Hematopoietic multipotent progenitor cell treated with erythropoietin and hydrocortisone succinate and interleukin-3 and kit ligand, for 6 days (in vitro differentiated cells): ENCODE measurements at regions not wholly inside any gene's neighbourhood (a gene's known extent, or its start where the extent isn't known, plus 50 kb on each side); places are given as distances from the start of the nearest gene placed in this dataset.
"Not testable (repeated sequence)": the region's sequence is repeated elsewhere in the genome, so short reads cannot be mapped to it uniquely, and the experiment has no call there.

Experiments
- DNase-seq: peaks from one replicate; pipeline ENCODE4 v3.0.0-alpha.2; 2015

DNA sequence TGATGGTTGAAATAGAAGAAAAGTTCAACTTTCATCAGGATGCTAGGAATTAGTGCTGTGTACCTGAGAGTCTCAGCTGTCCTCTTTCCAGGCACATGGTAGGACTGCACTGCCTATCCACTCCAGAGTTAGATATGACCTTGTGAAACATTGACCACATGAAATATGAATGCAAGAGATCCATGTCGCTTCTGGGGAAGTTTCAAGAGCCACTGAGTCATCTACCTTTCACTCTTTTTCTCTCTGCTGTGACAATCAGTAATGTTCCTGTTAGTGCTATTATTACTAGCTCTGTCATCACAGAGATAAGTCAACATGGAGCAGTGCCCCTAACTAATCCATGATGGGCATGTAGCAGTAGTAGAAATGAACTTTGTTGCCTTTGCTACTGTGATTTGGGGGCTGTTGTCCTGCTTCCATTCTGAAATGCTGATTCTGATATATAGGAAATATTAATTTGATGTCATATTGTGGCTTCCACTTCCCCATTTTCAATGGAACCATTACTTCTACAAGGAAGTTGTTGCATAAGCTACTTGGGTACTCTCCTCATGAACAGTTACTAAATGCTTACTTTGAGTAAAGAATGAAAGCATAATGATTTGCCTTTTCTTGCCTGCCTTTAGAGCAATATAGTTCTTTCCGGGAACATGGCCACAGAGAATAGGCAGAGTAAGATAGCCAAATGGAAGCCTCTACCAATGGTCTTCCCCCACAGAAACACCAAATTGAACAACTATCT, 192.8 kb upstream of the ZNF521 start:
- peak; percentile 40 for DNase-seq

DNA sequence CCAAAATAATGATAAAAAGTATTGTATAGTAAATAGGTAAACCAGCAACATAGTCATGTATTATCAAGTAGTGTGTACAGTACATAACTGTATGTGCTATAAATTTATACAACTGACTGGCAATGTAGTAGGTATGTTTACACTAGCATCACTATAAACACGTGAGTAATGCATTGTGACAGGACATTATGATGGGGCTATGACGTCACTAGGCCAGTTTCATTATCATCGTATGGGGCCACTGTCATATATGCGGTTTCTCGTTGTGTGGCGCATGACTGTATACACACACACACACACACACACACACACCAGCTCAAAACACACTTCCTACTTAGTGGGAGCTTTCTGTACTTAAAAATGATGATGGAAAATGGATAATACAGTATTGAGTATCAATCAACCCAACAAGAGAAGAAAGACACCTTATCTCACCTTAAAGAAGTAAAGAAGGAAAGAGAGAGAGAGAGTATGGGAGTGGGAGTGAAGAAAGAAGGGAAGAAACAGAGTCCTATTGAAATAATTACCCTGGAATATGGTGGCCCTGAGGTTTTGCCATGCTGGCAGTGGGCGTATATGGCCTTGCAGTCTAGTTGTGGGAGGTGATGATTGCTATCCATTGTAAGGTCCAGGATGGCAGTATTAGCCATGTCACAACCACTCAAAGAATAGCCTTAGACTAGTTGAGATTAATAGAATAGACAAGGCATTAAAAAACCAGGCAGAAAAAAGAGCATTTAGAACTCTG, 186.4 kb upstream of the ZNF521 start:
- no peak for DNase-seq

DNA sequence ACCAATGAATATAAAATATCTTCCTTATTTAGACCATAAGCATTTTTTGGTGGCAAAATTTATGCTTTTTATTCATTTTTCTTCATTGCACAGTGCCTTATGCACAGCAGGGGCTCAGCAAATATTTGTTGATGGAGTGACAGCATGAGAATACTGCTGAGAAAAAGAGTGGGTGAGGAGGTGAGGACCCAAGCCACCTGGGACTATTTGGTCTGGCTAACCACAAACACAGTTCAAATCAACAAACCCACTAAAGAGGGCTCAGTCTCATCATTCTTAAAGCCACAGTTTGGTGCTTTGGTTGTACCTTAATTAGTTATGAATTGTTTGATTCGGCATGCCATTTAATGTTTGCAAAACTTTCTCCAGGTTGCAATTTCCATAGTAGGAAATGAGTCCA, 183.5 kb upstream of the ZNF521 start:
- no peak for DNase-seq

DNA sequence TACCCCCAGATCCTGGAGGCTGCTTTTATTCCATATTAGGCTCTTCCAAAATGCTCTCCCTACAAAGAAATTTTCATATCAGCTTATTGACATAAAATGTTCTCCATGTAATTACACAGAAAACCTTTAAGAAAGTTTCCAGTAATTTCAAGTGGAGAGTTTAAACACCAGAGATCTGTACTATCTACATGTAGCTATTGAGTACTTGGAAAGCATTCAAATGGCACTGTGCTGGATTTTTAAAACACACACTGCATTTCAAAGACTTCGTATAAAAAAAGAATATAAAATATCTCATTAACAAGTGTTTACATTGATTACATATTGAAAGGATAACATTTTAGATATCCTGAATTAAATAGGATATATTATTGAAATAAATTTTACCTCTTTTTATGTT, 182.4 kb upstream of the ZNF521 start:
- DNase-seq = no peak

DNA sequence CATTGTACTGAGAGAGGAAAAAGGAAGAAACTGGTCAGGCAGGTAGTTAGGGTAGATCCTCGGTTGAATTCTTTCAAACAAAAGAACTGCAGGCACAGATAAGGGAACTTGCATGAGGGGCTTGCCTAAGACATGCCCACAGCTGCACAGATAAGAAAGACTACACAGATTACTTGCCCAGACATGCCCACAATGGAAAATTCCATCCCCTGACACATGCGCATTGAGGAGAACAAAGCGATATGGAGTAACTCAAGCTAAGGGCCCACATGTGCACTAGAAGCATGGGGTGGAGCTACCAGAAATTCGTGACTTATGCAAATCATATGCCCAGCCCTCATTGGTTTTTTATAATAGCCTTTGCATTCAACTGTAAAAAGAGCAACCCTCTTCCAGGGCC, 181.3 kb upstream of the ZNF521 start:
- DNase-seq = peak; percentile 27

DNA sequence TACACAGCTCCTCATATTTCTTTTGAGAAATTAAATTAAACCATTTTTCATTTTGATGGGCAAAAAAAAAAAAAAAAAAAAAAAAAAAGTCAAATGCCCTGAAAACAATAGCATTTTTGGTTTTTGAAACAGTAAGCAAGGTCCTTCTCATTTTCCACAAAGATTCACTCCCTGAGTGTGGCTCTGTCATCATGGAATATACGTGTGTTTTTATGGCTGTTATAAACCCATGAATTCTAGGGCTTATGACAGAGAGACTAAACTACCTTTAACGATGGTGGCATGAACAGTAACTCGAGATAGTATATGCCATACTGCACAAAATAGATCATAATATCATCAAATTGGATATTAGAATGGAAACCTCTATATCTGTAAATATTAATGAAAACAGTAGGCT, 179.2 kb upstream of the ZNF521 start:
- no peak for DNase-seq

DNA sequence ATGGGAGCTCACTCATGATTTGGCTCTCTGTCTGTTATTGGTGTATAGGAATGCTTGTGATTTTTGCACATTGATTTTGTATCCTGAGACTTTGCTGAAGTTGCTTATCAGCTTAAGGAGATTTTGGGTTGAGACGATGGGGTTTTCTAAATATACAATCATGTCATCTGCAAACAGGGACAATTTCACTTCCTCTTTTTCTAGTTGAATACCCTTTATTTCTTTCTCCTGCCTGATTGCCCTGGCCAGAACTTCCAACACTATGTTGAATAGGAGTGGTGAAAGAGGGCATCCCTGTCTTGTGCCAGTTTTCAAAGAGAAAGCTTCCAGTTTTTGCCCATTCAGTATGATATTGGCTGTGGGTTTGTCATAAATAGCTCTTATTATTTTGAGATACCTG, 173.8 kb upstream of the ZNF521 start:
- not testable (repeated sequence) for DNase-seq

DNA sequence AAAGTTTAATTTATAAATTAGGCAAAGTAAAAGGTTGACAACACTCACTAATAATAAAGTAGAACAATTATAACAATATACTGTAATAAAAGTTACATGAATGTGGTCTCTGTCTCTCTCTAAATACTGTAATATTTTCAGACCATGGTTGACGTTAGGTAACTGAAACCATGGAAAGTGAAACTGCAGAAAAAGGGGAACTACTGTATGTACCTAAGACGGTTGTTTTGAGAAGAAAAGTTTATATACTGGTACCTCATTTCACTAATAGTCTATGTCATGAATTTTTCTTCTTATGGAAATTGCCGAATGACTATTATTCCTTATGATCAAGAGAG, 166.7 kb upstream of the ZNF521 start:
- DNase-seq = peak; percentile 31

DNA sequence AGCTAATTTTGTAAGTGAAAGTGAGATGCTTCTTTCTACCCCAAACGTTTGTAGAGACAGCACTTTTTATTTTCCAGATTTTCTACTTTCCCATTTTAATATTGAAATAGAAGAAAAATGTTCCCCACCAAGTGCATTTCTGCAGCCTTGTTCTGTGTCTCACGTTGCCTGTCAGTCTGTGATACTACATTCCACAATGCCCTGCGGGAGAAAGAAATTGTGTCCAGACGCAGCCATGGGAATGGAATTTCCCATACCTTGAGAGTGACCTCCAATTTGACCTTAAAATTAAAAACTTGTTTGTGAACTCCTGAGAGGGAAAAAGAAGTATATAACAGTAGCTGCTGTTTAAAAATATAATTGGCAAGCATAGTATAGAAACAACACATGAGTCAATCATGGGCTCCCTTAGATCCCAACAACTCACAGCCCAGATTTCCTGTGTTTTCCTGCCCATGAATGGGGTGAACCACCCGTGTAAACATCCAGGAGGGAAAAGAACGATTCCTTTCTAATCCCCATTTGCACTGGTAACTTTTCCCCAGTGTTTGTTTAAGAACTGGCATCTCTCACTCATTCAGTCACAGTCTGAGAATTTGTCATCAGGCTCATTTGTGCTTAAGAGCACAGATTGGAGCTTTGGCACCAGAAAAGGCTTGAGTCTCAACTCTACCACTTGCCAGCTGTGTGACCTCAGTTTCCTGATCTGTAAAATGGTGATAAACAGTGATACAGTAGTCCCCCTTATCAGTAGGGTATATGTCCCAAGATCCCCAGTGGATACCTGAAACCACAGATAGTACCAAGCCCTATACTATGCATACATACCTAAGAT, 166.1 kb upstream of the ZNF521 start:
- DNase-seq = no peak

DNA sequence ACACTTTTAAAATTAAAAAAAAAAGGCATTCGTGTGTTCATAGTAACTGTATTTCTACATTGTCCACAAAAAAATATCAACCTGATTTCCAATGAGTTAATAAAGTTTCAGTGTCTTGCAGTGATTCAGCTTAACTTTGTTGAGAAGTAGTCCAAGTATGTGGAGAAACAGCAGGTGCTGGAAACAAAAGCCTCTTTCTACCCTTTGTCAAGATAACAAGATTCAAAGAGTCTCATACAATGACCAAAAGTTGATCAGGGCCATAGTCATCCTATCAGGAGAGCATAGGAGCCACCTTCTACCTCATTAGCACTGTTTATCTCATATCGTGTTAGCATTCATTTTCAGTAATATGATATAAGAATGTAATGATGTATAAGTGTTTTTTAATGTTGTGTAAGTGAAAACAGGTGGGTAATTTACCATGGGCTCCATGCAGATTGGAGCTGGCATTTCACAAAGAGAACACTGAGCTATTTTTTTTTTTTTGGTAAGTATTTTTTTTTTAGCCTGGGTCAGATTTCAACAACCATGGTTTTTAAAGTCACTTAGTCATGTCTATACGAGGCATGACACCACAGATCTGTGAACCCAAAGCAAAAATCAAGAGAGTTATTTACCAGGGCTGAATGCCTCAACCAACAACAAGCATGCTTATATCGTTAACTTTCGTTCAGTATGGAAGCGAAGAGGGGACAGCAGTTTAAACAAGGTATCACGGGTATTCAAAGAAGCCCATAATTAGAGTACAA, 165.0 kb upstream of the ZNF521 start:
- DNase-seq = no peak

DNA sequence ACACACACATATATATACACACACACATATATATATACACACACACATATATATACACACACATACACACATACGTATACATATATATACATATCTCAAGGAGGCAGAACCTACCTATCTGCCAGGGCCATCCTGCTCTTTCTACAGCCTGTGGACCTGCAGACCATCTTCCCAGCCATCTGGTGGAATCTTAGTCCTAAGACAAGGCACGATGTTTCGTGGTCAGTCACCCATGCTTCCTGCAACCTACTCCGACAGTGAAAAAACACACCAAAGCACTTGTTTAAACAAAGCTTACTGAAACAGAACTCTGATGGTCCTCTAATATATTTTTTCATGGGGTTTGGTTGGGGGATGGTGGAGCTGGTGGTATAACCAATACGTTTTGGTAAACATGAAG, 164.2 kb upstream of the ZNF521 start:
- DNase-seq = no peak

DNA sequence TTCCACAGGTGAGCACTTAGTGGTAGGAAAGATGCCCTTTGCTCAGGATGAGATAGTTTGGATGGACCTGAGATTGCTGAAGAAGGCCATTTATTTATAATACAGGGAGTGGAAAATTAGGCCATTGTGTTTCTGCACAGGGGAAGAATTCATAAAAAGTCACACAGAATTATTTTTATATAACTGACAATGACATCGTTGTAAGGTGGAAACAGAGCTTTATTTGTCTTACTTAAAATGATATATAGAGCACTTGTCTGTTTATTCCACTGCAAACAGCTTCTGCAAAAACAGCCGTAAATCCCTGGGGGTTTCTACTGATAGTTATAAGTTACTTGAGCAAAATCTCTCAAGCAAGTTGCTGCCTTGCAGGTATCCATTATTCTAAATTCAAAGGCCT, 158.1 kb upstream of the ZNF521 start:
- DNase-seq = no peak

DNA sequence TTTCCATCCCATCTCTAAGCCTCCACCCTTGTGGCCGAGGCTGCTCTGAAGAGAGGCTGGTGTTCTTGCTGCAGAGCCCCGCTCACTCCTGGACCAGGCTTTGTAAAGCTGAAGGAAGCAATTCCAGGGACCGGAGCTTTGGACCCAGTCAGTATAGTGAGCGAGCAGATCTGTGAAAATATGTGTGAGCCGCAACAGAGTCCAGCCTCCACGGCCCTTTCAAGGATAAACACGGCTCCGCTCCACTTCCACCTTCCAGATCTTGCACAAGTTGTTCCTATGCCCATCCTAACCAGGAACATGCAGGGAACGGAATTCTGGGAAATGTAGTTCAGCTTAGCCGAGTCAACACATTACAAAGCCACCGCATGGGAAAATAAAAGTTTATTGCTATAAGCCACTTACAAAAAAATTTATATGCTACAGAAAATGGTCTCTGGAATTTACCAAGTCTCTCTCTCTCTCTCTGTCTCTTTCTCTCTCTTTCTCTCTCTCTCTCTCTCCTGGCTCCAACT, 151.7 kb upstream of the ZNF521 start:
- peak; percentile 56 for DNase-seq

DNA sequence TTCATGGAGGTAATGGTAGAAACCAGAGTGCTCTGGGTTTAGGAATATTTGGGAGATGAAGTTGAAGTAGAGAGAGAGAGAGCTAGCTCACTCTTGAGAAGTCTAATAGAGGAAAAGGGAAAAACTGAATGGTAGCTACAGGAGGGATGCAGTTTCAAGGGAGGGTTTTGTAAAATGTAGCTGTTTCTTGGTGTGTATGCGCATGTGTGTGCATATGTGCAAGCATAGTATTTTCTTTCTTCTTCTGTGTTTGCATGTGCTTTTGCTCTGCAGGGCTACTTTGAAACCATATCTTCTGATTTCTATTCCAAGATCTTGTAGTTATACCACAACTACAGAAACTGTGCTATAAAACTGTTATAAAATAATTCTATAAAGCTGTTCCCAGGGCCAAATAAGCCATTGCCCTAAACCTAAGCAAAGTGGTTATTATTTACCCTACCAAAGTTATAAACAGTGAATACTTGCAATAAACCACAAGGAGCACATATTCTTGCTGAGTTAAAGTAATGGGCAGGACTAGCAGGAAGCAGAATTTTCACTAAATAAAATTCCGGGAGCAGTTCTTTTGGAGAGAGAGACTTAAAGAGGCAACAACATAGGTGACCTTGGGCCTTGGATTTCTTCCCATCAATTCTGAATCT, 145.3 kb upstream of the ZNF521 start:
- no peak for DNase-seq

DNA sequence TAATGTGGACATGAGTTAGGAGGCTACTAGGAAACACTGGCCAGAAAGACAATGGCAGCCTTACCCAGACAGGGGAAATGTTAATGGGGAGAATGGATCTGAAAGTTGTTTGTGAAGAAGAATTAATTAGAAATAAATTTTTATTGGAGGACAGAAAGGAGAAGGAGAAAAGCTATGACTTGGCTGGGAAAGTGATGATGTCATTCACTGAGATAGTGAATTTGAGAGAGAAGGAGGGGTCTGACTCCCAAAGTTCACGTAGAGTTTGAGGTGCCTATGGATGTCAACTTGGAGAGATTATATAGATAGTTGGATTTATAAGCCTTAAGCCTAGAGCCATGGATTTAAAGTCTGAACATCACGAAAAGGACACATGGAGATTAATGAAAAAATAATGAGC, 144.6 kb upstream of the ZNF521 start:
- DNase-seq = no peak

DNA sequence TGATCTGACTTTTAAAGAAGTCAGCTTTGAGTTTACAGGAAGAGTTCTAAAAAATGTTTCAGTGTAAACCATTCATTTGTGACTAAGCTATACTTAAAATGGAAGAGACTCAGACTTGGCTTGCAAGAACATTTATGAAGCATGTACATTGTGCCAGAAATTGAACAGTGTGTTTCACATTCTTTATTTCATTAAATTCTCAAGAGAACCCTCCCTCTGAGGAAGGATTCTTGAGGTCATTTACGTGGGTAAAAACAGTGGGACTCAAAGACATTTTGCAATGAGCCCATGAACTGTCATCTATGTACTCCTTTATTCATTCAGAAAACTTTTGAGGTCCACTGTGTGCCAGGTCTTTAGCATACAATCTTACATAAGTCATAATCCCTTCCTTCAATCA, 143.6 kb upstream of the ZNF521 start:
- no peak for DNase-seq

DNA sequence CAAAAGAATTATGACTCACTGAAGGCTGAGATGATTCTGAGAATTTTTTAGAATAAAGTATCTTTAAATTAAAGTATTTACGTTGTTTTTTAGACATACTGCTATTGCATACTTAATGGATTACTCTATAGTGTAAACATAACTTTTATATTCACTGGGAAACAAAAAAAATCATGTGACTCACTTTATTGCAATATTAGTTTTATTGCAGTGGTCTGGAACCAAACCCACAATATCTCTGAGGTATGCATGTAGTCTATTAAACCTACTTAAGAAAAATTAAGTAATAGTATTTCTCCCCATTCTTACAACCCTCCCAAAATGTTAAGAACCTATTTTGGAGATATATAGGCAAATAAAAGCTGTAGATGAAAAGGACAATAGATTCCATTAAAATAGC, 142.9 kb upstream of the ZNF521 start:
- DNase-seq = no peak

DNA sequence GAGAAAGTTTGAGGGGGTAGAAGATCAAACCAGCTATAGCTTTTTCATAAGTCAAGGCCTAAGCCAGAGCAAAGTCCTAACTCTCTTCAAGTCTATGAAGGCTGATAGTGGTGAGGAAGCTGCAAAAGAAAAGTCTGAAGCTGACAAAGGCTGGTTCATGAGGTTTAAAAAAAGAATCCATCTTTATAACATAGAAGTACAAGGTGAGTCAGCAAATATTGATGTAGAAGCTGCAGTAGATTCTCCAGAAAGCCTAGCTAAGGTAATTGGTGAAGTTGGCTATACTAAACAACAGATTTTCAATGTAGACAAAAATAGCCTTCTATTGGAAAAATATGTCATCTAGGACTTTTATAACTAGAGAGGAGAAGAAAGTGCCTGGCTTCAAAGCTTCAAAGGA, 141.4 kb upstream of the ZNF521 start:
- no peak for DNase-seq

DNA sequence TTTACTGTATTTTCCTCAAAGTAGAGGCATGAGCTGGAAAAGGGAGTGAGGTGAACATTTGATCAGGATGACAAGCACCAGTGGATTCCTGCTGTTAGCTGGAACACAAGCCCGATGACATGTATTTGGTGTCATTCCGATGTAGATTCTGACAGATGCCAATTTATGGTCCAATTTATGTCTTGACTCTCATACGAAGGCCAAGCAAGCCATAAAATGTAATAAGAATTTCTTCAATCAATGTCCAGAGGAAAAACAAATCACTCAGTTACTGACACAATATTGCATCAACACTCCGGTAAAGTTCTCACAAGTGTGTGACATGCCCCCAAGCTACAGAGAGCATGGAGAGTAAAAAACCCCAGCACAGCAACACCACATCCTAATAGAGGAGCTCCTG, 138.3 kb upstream of the ZNF521 start:
- no peak for DNase-seq

DNA sequence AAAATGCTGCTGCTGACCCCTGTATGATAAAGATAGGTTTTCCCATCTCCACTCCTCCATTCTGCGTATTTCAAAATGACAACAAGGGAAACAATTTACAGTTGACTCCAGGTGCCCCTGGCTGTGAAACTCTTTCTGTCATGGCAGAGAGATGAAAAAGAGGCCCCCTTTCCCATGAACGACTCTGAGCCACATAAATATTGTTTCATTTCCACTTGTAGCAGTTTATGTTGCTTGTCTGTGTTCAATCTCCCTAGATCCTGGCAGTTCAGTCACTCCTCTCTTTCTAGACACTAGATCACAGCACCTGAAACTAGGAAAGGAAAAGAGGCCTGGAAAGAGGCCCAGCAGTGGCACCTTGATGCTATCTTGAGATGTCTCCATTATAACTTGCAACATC, 121.0 kb upstream of the ZNF521 start:
- DNase-seq = no peak

DNA sequence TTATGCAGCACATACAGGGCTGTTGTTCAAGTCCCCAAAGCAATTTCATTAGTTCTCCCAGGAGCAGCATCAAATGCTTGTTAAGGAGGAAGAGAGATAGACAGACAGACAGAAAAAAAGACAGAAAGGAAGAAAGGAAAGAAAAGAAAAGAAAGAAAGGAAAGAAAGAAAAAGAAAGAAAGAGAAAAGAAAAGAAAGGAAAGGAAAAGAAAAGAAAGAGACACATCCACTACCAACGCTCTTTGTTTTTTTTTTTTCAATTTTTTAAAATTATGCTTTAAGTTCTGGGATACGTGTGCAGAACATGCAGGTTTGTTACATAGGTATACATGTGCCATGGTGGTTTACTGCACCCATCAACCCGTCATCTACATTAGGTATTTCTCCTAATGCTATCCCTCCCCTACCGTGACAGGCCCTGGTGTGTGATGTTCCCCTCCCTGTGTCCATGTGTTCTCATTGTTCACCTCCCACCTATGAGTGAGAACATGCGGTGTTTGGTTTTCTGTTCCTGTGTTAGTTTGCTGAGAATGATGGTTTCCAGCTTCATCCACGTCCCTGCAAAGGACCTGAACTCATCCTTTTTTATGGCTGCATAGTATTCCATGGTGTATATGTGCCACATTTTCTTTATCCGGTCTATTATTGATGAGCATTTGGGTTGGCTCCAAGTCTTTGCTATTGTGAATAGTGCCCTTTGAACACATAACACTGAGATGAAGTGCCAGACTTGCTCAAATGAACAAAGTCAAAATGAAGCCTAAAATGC, 119.0 kb upstream of the ZNF521 start:
- not testable (repeated sequence) for DNase-seq

DNA sequence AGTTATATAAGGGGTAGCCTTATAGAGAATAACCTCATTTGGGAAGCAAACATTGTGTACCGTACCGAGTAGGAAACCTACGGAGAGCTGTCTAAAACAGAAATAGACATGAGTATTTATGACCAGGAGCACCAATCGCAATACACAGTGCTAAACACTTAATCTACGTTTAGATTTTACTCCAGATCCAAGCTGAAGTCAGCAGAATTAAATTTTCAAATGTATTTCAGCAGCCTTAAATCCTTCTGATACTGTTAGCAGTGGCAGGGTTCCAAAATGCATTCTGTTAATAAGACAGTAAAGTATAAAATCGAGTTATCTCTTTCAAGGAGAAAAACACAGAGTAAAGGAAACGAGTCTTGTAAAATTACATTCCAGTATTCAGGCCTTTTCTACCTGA, 118.1 kb upstream of the ZNF521 start:
- no peak for DNase-seq
